Loucy (cell line): ENCODE measurements at regions not wholly inside any gene's neighbourhood (a gene's known extent, or its start where the extent isn't known, plus 50 kb on each side); places are given as distances from the start of the nearest gene placed in this dataset.

Experiments used
- H2AFZ ChIP-seq: fragments of 200-600 bp; sonication (generic); 2 replicates; pipeline ENCODE4 v1.6.0; 2016; ENCODE audit warnings: antibody characterized with exemption, mild to moderate bottlenecking, low read length, moderate library complexity
- H3F3A ChIP-seq: fragments of 200-600 bp; 2 replicates; pipeline ENCODE4 v1.6.0; 2016; ENCODE audit warnings: antibody characterized with exemption, low read depth, mild to moderate bottlenecking
- H3K27me3 ChIP-seq: fragments of 200-600 bp; sonication (generic); 2 replicates; pipeline ENCODE4 v1.6.1; 2014; ENCODE audit warnings: low read length, mild to moderate bottlenecking; ENCODE audit not compliant: insufficient read depth, poor library complexity, severe bottlenecking
- H3K36me3 ChIP-seq: fragments of 200-600 bp; sonication (generic); 2 replicates; pipeline ENCODE4 v1.6.1; 2016; ENCODE audit warnings: low read length; ENCODE audit not compliant: insufficient read depth
- H3K4me1 ChIP-seq: fragments of 200-600 bp; sonication (generic); 2 replicates; pipeline ENCODE4 v1.5.1; 2014; ENCODE audit warnings: low read length, mild to moderate bottlenecking; ENCODE audit not compliant: insufficient read depth, poor library complexity, severe bottlenecking
- H3K4me2 ChIP-seq: fragments of 200-600 bp; sonication (generic); 2 replicates; pipeline ENCODE4 v1.6.0; 2014; ENCODE audit warnings: antibody characterized with exemption, low read length, low read depth, mild to moderate bottlenecking; ENCODE audit not compliant: poor library complexity, severe bottlenecking
- H3K4me3 ChIP-seq: fragments of 200-600 bp; sonication (generic); 2 replicates; pipeline ENCODE4 v1.5.1; 2014; ENCODE audit warnings: low read length, mild to moderate bottlenecking, mixed read lengths; ENCODE audit not compliant: poor library complexity, severe bottlenecking
- H3K79me2 ChIP-seq: fragments of 200-600 bp; sonication (generic); 2 replicates; pipeline ENCODE4 v1.6.1; 2014; ENCODE audit warnings: low read length; ENCODE audit not compliant: insufficient read depth
- H3K9ac ChIP-seq: fragments of 200-600 bp; sonication (generic); 2 replicates; pipeline ENCODE4 v1.6.0; 2014; ENCODE audit warnings: mild to moderate bottlenecking, low read depth, low read length, moderate library complexity; ENCODE audit not compliant: poor library complexity, severe bottlenecking
- H3K9me2 ChIP-seq: fragments of 200-600 bp; sonication (generic); replicated peaks from 2 replicates; pipeline ENCODE4 v1.6.1; 2016; ENCODE audit warnings: low read depth, low read length, mixed read lengths
- H3K9me3 ChIP-seq: fragments of 200-600 bp; sonication (generic); 2 replicates; pipeline ENCODE4 v1.6.1; 2014; ENCODE audit warnings: mild to moderate bottlenecking, antibody characterized with exemption, low read length, low read depth; ENCODE audit not compliant: insufficient read depth
- H4K20me1 ChIP-seq: fragments of 200-600 bp; sonication (generic); 2 replicates; pipeline ENCODE4 v1.6.0; 2014; ENCODE audit warnings: antibody characterized with exemption, low read length, mild to moderate bottlenecking; ENCODE audit not compliant: insufficient read depth, poor library complexity, severe bottlenecking
- EZH2phosphoT487 ChIP-seq: fragments of 200-600 bp; IDR thresholded peaks from 2 replicates; pipeline ENCODE4 v1.6.1; 2018; ENCODE audit warnings: antibody characterized with exemption, mild to moderate bottlenecking, moderate library complexity, borderline replicate concordance
- TF ChIP-seq, protein P1 (sequence below): fragments of 200-600 bp; sonication (generic); conservative IDR thresholded peaks from 2 replicates; pipeline ENCODE4 v1.5.1; 2014; ENCODE audit warnings: mild to moderate bottlenecking, antibody characterized with exemption, low read length

DNA sequence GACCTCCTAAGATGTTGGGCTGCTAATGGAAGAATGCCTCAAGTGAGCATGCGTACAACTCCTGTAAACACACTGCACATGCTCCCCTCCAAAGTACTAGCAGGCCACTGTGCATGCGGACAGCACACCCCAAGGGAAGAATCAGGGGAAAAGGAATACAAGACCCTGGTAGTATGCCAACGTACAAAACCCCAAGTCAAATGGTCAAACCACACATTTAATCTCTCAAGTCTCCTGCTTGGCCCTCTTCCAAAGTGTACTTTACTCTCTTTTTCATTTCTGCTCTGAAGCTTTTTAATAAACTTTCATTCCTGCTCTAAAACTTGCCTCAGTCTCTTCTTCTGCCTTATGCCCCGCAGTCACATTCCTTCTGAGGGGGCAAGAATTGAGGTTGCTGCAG, 466.4 kb downstream of the DMRTA1 start:
- no peak for TF ChIP-seq EZH2phosphoT487
- TF ChIP-seq, protein P1, sequence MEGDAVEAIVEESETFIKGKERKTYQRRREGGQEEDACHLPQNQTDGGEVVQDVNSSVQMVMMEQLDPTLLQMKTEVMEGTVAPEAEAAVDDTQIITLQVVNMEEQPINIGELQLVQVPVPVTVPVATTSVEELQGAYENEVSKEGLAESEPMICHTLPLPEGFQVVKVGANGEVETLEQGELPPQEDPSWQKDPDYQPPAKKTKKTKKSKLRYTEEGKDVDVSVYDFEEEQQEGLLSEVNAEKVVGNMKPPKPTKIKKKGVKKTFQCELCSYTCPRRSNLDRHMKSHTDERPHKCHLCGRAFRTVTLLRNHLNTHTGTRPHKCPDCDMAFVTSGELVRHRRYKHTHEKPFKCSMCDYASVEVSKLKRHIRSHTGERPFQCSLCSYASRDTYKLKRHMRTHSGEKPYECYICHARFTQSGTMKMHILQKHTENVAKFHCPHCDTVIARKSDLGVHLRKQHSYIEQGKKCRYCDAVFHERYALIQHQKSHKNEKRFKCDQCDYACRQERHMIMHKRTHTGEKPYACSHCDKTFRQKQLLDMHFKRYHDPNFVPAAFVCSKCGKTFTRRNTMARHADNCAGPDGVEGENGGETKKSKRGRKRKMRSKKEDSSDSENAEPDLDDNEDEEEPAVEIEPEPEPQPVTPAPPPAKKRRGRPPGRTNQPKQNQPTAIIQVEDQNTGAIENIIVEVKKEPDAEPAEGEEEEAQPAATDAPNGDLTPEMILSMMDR, result no peak
- Histone ChIP-seq H3K9me2 (no peaks in the 10 kb centered on the region), H3K4me3 (no peak overlapping the region), H4K20me1 (no peaks in the 10 kb centered on the region), H3K4me2 (no peak overlapping the region), H3K27me3 (no peaks in the 10 kb centered on the region), H3K9ac (no peak overlapping the region), H3K36me3 (no peaks in the 10 kb centered on the region), H3F3A (no peaks in the 10 kb centered on the region), H3K79me2 (no peaks in the 10 kb centered on the region), H2AFZ (no peak overlapping the region), H3K9me3 (no peaks in the 10 kb centered on the region), H3K4me1 (no peaks in the 10 kb centered on the region)

DNA sequence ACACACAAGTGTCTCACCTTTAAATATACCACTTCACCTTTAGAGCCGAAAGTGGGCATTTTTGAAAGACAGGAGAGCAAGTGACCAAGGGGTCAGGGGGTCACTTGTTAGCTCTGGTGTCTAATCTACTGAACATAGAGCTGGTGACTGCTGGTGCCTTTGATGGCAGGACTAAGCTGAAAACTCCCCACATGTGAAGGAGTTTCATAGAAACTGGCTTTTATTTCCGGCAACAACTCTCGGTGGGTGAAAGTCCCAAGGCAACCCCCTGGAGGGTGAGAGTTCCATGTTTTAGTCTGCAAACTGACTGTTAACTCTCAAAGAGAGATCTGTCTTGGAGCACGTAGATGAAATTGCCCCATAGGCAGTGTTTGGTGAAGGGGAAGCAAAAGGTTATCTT, 466.9 kb downstream of the DMRTA1 start:
- Histone ChIP-seq H3K4me3 (no peak overlapping the region), H3K27me3 (no peaks in the 10 kb centered on the region), H3F3A (no peaks in the 10 kb centered on the region), H3K79me2 (no peaks in the 10 kb centered on the region), H3K4me1 (no peaks in the 10 kb centered on the region), H3K4me2 (no peak overlapping the region), H3K9me3 (no peaks in the 10 kb centered on the region), H2AFZ (no peak overlapping the region), H3K9ac (no peak overlapping the region), H4K20me1 (no peaks in the 10 kb centered on the region), H3K36me3 (no peaks in the 10 kb centered on the region), H3K9me2 (no peaks in the 10 kb centered on the region)
- TF ChIP-seq EZH2phosphoT487, result no peak
- TF ChIP-seq, protein P1, result no peak

DNA sequence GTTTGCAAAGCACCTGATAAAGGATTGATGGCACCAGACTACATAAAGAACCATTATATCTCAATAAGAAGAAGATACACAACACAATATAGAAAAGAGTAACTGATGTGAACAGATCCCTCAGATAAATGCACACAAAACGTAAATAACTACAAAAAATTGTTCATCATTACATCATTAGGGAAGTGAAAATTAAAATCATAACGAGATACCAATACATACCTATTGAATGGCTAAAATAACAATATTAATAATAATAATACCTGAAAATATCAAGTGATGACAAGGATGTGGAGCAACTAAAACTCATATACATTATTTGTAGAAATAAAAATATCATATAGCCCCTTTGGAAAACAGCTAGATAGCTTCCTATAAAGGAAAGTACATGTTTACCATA, 469.5 kb downstream of the DMRTA1 start:
- Histone ChIP-seq H3K9me2 (no peaks in the 10 kb centered on the region), H3K4me1 (no peaks in the 10 kb centered on the region), H2AFZ (no peak overlapping the region), H3K4me2 (no peak overlapping the region), H3K9ac (no peak overlapping the region), H3K4me3 (no peak overlapping the region), H3K9me3 (no peaks in the 10 kb centered on the region), H3F3A (no peaks in the 10 kb centered on the region), H3K79me2 (no peaks in the 10 kb centered on the region), H3K27me3 (no peaks in the 10 kb centered on the region), H4K20me1 (no peaks in the 10 kb centered on the region), H3K36me3 (no peaks in the 10 kb centered on the region)
- TF ChIP-seq EZH2phosphoT487, result no peak
- TF ChIP-seq, protein P1, result no peak
